Natural killer cell (primary cell): ENCODE measurements at regions not wholly inside any gene's neighbourhood (a gene's known extent, or its start where the extent isn't known, plus 50 kb on each side); places are given as distances from the start of the nearest gene placed in this dataset.

Source experiments
- ATAC-seq, 3 donors: fragments of 150-1000 bp in 2 of 3; fragments of 200-7000 bp in 1 of 3; cut with Tn5 transposase; 1 replicate in 1 of 3; 2 replicates in 2 of 3; pipeline ENCODE4 v1.10.0; 2021; ENCODE audit warnings: mild to moderate bottlenecking in 2 of 3, moderate library complexity in 2 of 3
- DNase-seq, 2 donors: peaks; one replicate each; pipeline versions ENCODE4 v3.0.0 to v3.0.0-alpha.2; 2013 to 2021; ENCODE audit warnings: mixed read lengths in 1 of 2
- H3K27ac ChIP-seq: one replicate; pipeline ENCODE4 v1.5.1; 2013; ENCODE audit warnings: mild to moderate bottlenecking, low read length
- H3K27me3 ChIP-seq: one replicate; pipeline ENCODE4 v1.6.1; 2013; ENCODE audit warnings: low read length; ENCODE audit not compliant: control insufficient read depth, insufficient read depth
- H3K36me3 ChIP-seq: one replicate; pipeline ENCODE4 v1.6.1; 2013; ENCODE audit warnings: low read length; ENCODE audit not compliant: control insufficient read depth, insufficient read depth
- H3K4me1 ChIP-seq: one replicate; pipeline ENCODE4 v1.6.1; 2013; ENCODE audit warnings: low read length; ENCODE audit not compliant: control insufficient read depth, insufficient read depth
- H3K4me3 ChIP-seq: one replicate; pipeline ENCODE4 v1.5.1; 2013; ENCODE audit warnings: low read length
- H3K9me3 ChIP-seq: one replicate; pipeline ENCODE4 v1.6.1; 2013; ENCODE audit warnings: low read length; ENCODE audit not compliant: control insufficient read depth, insufficient read depth
- H3K27ac Mint-ChIP-seq, 2 donors: one replicate each; pipeline ENCODE4 v1.8.0; 2022; ENCODE audit warnings: mild to moderate bottlenecking in 2 of 2, mixed read lengths in 2 of 2, moderate library complexity in 1 of 2
- H3K27me3 Mint-ChIP-seq, 2 donors: one replicate each; pipeline ENCODE4 v1.8.0; 2022; ENCODE audit warnings: low read depth in 2 of 2, mixed read lengths in 2 of 2
- H3K36me3 Mint-ChIP-seq: one replicate; pipeline ENCODE4 v1.8.0; 2022; ENCODE audit warnings: mixed read lengths
- H3K4me1 Mint-ChIP-seq, 2 donors: one replicate each; pipeline ENCODE4 v1.8.0; 2022; ENCODE audit warnings: mixed read lengths in 2 of 2
- H3K4me3 Mint-ChIP-seq: one replicate; pipeline ENCODE4 v1.8.0; 2022; ENCODE audit warnings: mild to moderate bottlenecking, moderate library complexity, mixed read lengths
- H3K9me3 Mint-ChIP-seq, 2 donors: one replicate each; pipeline ENCODE4 v1.8.0; 2022; ENCODE audit warnings: mixed read lengths in 2 of 2
- WGBS: methylation state at CpG from one replicate; pipeline ENCODE4 v1.1.7; 2013; ENCODE audit warnings: missing lambda C conversion rate; ENCODE audit not compliant: insufficient coverage; 5-methylcytosine and 5-hydroxymethylcytosine counted together
- intact Hi-C: fragments of 100-400 bp; cut with micrococcal nuclease; formaldehyde crosslinking; loops from one replicate; pipeline ENCODE4 v1.14.2; 2022
- TF ChIP-seq, protein P1 (sequence below): fragments of 200-600 bp; IDR thresholded peaks from one replicate; pipeline ENCODE4 v1.8.0; 2022; ENCODE audit warnings: antibody characterized with exemption

DNA sequence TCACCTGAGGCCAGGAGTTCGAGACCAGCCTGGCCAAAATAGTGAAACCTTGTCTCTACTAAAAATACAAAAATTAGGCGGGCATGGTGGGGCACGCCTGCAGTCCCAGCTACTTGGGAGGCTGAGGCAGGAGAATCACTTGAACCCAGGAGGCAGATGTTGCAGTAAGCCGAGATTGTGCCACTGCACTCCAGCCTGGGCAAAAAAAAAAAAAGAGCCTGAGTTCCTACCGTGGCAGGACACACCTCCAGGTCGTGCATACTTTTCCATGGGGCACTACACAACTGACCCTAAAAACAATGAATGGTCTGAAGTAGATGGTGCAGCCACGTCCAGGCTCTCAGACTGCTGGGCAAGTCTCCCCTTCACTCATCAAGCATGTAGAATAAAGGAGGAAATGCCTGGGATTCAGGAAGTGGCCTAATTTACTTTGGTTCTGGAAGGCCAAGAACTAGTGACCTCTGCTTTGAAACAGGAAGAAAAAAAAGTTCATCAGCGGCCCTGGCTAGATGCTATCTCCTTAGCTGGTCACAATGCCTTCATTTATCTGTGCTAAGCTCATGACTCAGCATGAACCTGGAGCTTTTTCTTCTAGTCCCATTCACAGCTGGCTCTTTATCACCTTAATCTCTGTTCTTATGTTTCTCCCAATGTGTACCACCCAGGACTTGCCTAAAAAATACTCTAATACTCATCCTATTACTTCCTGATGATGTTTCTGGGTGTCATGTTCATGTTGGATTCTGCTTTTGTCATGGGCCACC lies 55.8 kb upstream of the OR6J1 start:
- Histone ChIP-seq H3K4me3 (no peak overlapping the region), H3K4me1 (no peaks in the 10 kb centered on the region), H3K36me3 (no peaks in the 10 kb centered on the region), H3K9me3 (no peaks in the 10 kb centered on the region), H3K27me3 (peaks cover 13% of the 10 kb centered on the region), H3K27ac (no peak overlapping the region)
- Mint-ChIP-seq H3K36me3 (no peaks in the 10 kb centered on the region), H3K4me3 (no peak overlapping the region), H3K27ac (no peak overlapping the region), H3K9me3 (no peaks in the 10 kb centered on the region), H3K4me1 (no peaks in the 10 kb centered on the region), H3K27me3 (peaks cover 19 to 73% of the 10 kb centered on the region in 2 donors)
- TF ChIP-seq, protein P1, sequence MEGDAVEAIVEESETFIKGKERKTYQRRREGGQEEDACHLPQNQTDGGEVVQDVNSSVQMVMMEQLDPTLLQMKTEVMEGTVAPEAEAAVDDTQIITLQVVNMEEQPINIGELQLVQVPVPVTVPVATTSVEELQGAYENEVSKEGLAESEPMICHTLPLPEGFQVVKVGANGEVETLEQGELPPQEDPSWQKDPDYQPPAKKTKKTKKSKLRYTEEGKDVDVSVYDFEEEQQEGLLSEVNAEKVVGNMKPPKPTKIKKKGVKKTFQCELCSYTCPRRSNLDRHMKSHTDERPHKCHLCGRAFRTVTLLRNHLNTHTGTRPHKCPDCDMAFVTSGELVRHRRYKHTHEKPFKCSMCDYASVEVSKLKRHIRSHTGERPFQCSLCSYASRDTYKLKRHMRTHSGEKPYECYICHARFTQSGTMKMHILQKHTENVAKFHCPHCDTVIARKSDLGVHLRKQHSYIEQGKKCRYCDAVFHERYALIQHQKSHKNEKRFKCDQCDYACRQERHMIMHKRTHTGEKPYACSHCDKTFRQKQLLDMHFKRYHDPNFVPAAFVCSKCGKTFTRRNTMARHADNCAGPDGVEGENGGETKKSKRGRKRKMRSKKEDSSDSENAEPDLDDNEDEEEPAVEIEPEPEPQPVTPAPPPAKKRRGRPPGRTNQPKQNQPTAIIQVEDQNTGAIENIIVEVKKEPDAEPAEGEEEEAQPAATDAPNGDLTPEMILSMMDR, result no peak
- ATAC-seq (peak in 1 of 3 donors; percentile 37), DNase-seq (no peak)
- WGBS, result 65% methylated on average over 7 of the region's 8 CpGs
- intact Hi-C loops, result no loop called here

GRCh38 chr14:22713631-22713950 lies 52.9 kb upstream of the OXA1L start:
- no peaks in the 10 kb centered on the region for H3K36me3 Mint-ChIP-seq
- ATAC-seq (no peak), DNase-seq (no peak)
- H3K27ac Mint-ChIP-seq, result peak overlapping the region in 1 of 2 donors; percentile 45
- H3K4me3 Mint-ChIP-seq, result peak overlapping the region; percentile 72
- H3K9me3 Mint-ChIP-seq, result no peaks in the 10 kb centered on the region
- Histone ChIP-seq H3K9me3 (no peaks in the 10 kb centered on the region), H3K4me1 (peaks cover 5% of the 10 kb centered on the region), H3K27me3 (peaks cover 24% of the 10 kb centered on the region), H3K4me3 (peak overlapping the region; percentile 17), H3K27ac (no peak overlapping the region), H3K36me3 (no peaks in the 10 kb centered on the region)
- 82% methylated on average over 6 of the region's 9 CpGs for WGBS
- TF ChIP-seq, protein P1, result no peak
- intact Hi-C loops, result no loop called here
- H3K27me3 Mint-ChIP-seq, result peaks cover 44 to 49% of the 10 kb centered on the region in 2 donors
- H3K4me1 Mint-ChIP-seq, result peaks cover 6 to 12% of the 10 kb centered on the region in 2 donors

DNA sequence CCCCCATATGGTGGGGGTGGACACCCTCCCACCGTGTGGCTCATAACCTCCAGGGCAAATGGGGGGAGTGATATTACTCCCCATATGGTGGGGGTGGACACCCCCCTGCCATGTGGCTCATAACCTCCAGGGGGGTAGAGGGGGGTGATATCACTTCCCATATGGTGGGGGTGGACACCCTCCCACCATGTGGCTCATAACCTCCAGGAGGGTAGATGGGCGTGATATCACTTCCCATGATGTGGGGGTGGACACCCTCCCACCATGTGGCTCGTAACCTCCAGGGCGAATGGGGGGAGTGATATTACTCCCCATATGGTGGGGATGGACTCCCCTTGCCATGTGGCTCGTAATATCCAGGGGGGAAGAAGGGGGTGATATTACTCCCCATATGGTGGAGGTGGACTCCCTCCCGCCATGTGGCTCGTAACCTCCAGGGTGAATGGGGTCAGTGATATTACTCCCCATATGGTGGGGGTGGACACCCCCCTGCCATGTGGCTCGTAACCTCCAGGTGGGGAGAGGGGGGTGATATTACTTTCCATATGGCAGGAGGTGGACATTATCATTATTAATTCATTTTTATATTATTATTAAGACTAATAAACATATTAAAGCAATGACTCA lies 51.2 kb upstream of the OXA1L start:
- peaks cover 20% of the 10 kb centered on the region for H3K27me3 ChIP-seq
- DNase-seq (no peak), ATAC-seq (no peak)
- H3K36me3 ChIP-seq, result no peaks in the 10 kb centered on the region
- peaks cover 32% of the 10 kb centered on the region in 2 donors for H3K27me3 Mint-ChIP-seq
- no peaks in the 10 kb centered on the region for H3K36me3 Mint-ChIP-seq
- H3K4me1 Mint-ChIP-seq, result peaks cover 6 to 12% of the 10 kb centered on the region in 2 donors
- intact Hi-C loops, result no loop called here
- no peak overlapping the region for H3K4me3 Mint-ChIP-seq
- WGBS, result no CpG with 5 or more reads among the region's 8 CpGs
- TF ChIP-seq, protein P1, result no peak
- no peaks in the 10 kb centered on the region for H3K9me3 Mint-ChIP-seq
- H3K9me3 ChIP-seq, result no peaks in the 10 kb centered on the region
- no peak overlapping the region for H3K4me3 ChIP-seq
- no peak overlapping the region for H3K27ac ChIP-seq
- H3K4me1 ChIP-seq, result peaks cover 5% of the 10 kb centered on the region
- H3K27ac Mint-ChIP-seq, result no peak overlapping the region
